Panc1 (cell line): ENCODE measurements at regions not wholly inside any gene's neighbourhood (a gene's known extent, or its start where the extent isn't known, plus 50 kb on each side); places are given as distances from the start of the nearest gene placed in this dataset.

ENCODE experiments used
- CTCF ChIP-seq: fragments of 450-650 bp; IDR thresholded peaks from 2 replicates; pipeline ENCODE4 v1.5.1; 2017; ENCODE audit warnings: mild to moderate bottlenecking
- POLR2AphosphoS5 ChIP-seq: IDR thresholded peaks from 2 replicates; pipeline ENCODE4 v1.6.1; 2012; ENCODE audit warnings: mild to moderate bottlenecking, low read depth, low read length, moderate library complexity

GRCh38 chr13:66152596-66152995 is 1077.5 kb downstream of the PCDH9 start:
- no peak for TF ChIP-seq CTCF
- no peak for TF ChIP-seq POLR2AphosphoS5
